PC-9 (cell line): ENCODE measurements at regions not wholly inside any gene's neighbourhood (a gene's known extent, or its start where the extent isn't known, plus 50 kb on each side); places are given as distances from the start of the nearest gene placed in this dataset.

ENCODE experiments used
- CTCF ChIP-seq: fragments of 200-600 bp; sonication (generic); conservative IDR thresholded peaks from 2 replicates; pipeline ENCODE4 v1.6.1; 2017; ENCODE audit warnings: mixed run types, antibody characterized with exemption, mild to moderate bottlenecking, moderate library complexity
- EZH2 ChIP-seq: fragments of 200-600 bp; sonication (generic); IDR thresholded peaks from 2 replicates; pipeline ENCODE4 v1.8.0; 2017; ENCODE audit warnings: antibody characterized with exemption, low read depth

DNA sequence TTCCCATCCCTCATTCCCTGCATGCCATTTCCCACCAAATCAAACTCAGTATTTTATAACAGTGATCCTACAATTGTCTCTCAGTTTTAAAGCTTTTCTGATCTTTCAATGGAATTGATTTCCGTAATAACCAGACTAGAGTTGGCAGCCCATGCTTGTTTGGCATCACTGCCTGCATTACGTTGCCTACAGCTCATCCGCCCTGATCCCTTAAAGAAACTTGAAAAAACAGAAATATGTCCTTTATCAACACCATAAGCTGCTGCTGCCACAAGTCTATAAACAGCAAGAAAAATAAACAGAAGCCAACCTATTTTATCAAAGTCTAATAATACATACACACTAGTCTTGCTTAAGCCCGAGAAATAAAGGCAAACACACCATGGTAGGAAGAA lies 331.0 kb downstream of the METTL4 start:
- TF ChIP-seq CTCF (no peak), EZH2 (no peak)
